ENCODE measurements at regions not wholly inside any gene's neighbourhood (a gene's known extent, or its start where the extent isn't known, plus 50 kb on each side); places are given as distances from the start of the nearest gene placed in this dataset.
"Not testable (repeated sequence)": the region's sequence is repeated elsewhere in the genome, so short reads cannot be mapped to it uniquely, and the experiment has no call there.

DNA sequence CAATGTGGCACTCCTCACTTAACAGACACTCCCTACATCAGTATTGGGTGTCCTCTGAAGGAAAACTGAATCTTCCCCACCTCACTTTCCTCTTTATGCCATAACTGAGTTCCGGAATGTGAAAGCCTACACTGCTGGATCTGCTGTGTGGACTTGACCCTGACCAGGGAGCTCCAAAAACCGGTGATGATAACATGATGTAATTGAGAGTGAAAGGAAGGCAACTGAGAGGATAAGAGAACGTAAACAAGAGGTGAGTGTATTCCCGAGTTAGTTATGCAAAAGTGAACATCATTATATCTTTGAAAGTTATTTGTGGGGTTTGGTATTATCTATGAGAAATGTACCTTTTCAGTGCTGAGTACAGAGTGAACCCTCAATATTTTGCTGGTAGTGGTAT, 1794.8 kb downstream of the MRPL39 start:
- BruUV-seq (replicated peaks), result no TSS peak
- H3K4me1 Mint-ChIP-seq (ENCODE audit: low read depth, unreplicated experiment), result no peaks in the 10 kb centered on the region
- H3K9me3 Mint-ChIP-seq (ENCODE audit: low read depth, unreplicated experiment), result peaks cover 11% of the 10 kb centered on the region
- intact Hi-C loops (cut with micrococcal nuclease; ENCODE audit: unreplicated experiment), result no loop called here
- no peak for TF ChIP-seq CTCF (IDR thresholded peaks at IDR 0.05; ENCODE audit: unreplicated experiment)
- DNase-seq, result no peak
- H3K27ac Mint-ChIP-seq (ENCODE audit: unreplicated experiment), result no peak overlapping the region
- H3K4me3 Mint-ChIP-seq (ENCODE audit: low read depth, unreplicated experiment), result no peak overlapping the region
- H3K27me3 Mint-ChIP-seq (ENCODE audit: unreplicated experiment), result no peaks in the 10 kb centered on the region
- H3K36me3 Mint-ChIP-seq (ENCODE audit: insufficient read depth, unreplicated experiment), result no peaks in the 10 kb centered on the region
- CTCF ChIA-PET, result no interaction called here

GRCh38 chr21:23811805-23812204, 1795.5 kb downstream of the MRPL39 start:
- CTCF ChIA-PET, result no interaction called here
- Mint-ChIP-seq H3K27ac (ENCODE audit: unreplicated experiment) (no peak overlapping the region), H3K36me3 (ENCODE audit: insufficient read depth, unreplicated experiment) (no peaks in the 10 kb centered on the region), H3K9me3 (ENCODE audit: low read depth, unreplicated experiment) (peaks cover 11% of the 10 kb centered on the region), H3K4me1 (ENCODE audit: low read depth, unreplicated experiment) (no peaks in the 10 kb centered on the region), H3K27me3 (ENCODE audit: unreplicated experiment) (no peaks in the 10 kb centered on the region), H3K4me3 (ENCODE audit: low read depth, unreplicated experiment) (no peak overlapping the region)
- intact Hi-C loops (cut with micrococcal nuclease; ENCODE audit: unreplicated experiment), result no loop called here
- BruUV-seq (replicated peaks), result no TSS peak
- no peak for DNase-seq
- no peak for TF ChIP-seq CTCF (IDR thresholded peaks at IDR 0.05; ENCODE audit: unreplicated experiment)

DNA sequence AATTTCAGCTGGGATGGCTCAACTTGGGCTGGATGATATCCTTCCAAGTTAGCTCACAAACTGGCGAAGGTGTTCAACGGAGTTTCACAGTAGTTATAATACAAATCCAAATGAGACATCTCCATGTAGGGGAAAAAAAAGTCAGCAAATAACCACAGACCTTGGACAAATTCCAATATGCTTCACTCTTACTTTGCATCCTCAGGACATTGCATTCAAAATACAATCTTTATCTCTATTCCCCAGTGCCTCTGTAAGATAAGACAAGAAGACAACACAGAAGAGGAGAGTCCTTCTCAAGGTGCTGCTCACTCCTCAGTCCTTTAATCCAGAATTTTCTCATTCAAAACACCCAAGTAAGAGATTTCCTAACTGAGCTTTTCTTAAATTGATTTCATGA, 1797.7 kb downstream of the MRPL39 start:
- CTCF ChIA-PET, result no interaction called here
- Mint-ChIP-seq H3K4me3 (ENCODE audit: low read depth, unreplicated experiment) (no peak overlapping the region), H3K9me3 (ENCODE audit: low read depth, unreplicated experiment) (peaks cover 14% of the 10 kb centered on the region), H3K4me1 (ENCODE audit: low read depth, unreplicated experiment) (no peaks in the 10 kb centered on the region), H3K27me3 (ENCODE audit: unreplicated experiment) (no peaks in the 10 kb centered on the region), H3K36me3 (ENCODE audit: insufficient read depth, unreplicated experiment) (no peaks in the 10 kb centered on the region), H3K27ac (ENCODE audit: unreplicated experiment) (no peak overlapping the region)
- intact Hi-C loops (cut with micrococcal nuclease; ENCODE audit: unreplicated experiment), result no loop called here
- DNase-seq, result no peak
- BruUV-seq (replicated peaks), result no TSS peak
- TF ChIP-seq CTCF (IDR thresholded peaks at IDR 0.05; ENCODE audit: unreplicated experiment), result no peak

DNA sequence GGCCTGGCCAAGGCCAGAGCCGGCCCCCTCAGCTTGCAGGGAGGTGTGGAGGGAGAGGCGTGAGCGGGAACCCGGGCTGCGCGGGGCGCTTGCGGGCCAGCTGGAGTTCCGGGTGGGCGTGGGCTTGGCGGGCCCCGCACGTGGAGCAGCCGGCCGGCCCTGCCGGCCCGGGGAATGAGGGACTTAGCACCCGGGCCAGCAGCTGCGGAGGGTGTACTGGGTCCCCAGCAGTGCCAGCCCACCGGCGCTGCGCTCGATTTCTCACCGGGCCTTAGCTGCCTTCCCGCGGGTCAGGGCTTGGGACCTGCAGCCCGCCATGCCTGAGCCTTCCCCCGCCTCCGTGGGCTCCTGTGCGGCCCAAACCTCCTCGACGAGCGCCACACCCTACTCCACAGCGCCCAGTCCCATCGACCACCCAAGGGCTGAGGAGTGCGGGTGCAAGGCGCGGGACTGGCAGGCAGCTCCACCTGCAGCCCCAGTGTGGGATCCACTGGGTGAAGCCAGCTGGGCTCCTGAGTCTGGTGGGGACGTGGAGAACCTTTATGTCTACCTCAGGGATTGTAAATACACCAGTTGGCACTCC, 1800.2 kb downstream of the MRPL39 start:
- BruUV-seq (replicated peaks); intact Hi-C loops (cut with micrococcal nuclease; ENCODE audit: unreplicated experiment); DNase-seq; H3K27ac Mint-ChIP-seq (ENCODE audit: unreplicated experiment); H3K36me3 Mint-ChIP-seq (ENCODE audit: insufficient read depth, unreplicated experiment); H3K27me3 Mint-ChIP-seq (ENCODE audit: unreplicated experiment); CTCF ChIA-PET; H3K4me1 Mint-ChIP-seq (ENCODE audit: low read depth, unreplicated experiment); H3K4me3 Mint-ChIP-seq (ENCODE audit: low read depth, unreplicated experiment): not testable (repeated sequence)
- peaks cover 10% of the 10 kb centered on the region for H3K9me3 Mint-ChIP-seq (ENCODE audit: low read depth, unreplicated experiment)

DNA sequence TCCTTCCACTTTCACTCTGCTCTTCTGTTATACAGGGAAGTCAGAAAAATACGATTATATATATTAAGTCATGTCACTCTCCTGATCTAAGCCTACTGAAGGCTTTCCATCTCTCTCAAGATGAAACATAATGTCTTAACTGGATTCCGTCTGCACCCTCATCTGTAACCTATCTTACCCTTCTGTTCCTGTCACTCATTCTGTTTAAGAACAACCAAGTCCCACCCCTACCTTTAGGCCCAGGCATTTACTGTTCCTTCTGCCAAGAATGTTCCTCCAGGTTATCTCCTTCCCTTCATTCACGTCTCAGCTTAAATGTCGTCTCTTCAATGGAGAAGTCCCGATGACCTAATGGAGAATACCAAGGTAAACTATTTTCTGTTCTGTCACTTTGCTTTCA, 1802.4 kb downstream of the MRPL39 start:
- peaks cover 6% of the 10 kb centered on the region for H3K9me3 Mint-ChIP-seq (ENCODE audit: low read depth, unreplicated experiment)
- no peaks in the 10 kb centered on the region for H3K36me3 Mint-ChIP-seq (ENCODE audit: insufficient read depth, unreplicated experiment)
- no peak for TF ChIP-seq CTCF (IDR thresholded peaks at IDR 0.05; ENCODE audit: unreplicated experiment)
- CTCF ChIA-PET, result no interaction called here
- H3K27ac Mint-ChIP-seq (ENCODE audit: unreplicated experiment), result no peak overlapping the region
- no peaks in the 10 kb centered on the region for H3K27me3 Mint-ChIP-seq (ENCODE audit: unreplicated experiment)
- no peak for DNase-seq
- no TSS peak for BruUV-seq (replicated peaks)
- no peaks in the 10 kb centered on the region for H3K4me1 Mint-ChIP-seq (ENCODE audit: low read depth, unreplicated experiment)
- no peak overlapping the region for H3K4me3 Mint-ChIP-seq (ENCODE audit: low read depth, unreplicated experiment)
- intact Hi-C loops (cut with micrococcal nuclease; ENCODE audit: unreplicated experiment), result no loop called here

All from Calu3 (cell line).